H1 (cell line): ENCODE measurements at regions not wholly inside any gene's neighbourhood (a gene's known extent, or its start where the extent isn't known, plus 50 kb on each side); places are given as distances from the start of the nearest gene placed in this dataset.

ENCODE experiments used
- CTCF ChIA-PET: fragments of 300-600 bp; sonication (Branson Sonifier 250); formaldehyde crosslinking; loops from one replicate; lab custom pipeline; 2021; ENCODE audit not compliant: partially characterized antibody; lab: Charles Lee
- POLR2A ChIA-PET: fragments of 300-600 bp; sonication (Branson Sonifier 250); formaldehyde crosslinking; loops from one replicate; lab custom pipeline; 2021; ENCODE audit warnings: inconsistent platforms; ENCODE audit not compliant: partially characterized antibody; lab: Charles Lee
- DNase-seq, 2 experiments: peaks; one replicate each; pipeline versions ENCODE4 v3.0.0 to v3.0.0-alpha.2; 2010 to 2022; ENCODE audit warnings: low spot score in 2 of 2, low read depth in 1 of 2, mixed read lengths in 1 of 2
- FAIRE-seq: peaks from 2 replicates; lab custom pipeline; 2011; peaks lifted over from hg19 to GRCh38; lab: Jason Lieb, UNC
- H2AFZ ChIP-seq: 2 replicates; pipeline ENCODE4 v1.8.1; 2012; ENCODE audit warnings: low read length, inconsistent platforms
- H2AK5ac ChIP-seq: 2 replicates; pipeline ENCODE4 v1.6.1; 2013; ENCODE audit warnings: low read depth, low read length
- H2BK120ac ChIP-seq: replicated peaks from 2 replicates; pipeline ENCODE3; 2013; ENCODE audit warnings: low read depth, low read length, inconsistent platforms
- H2BK12ac ChIP-seq: 2 replicates; pipeline ENCODE4 v1.6.1; 2013; ENCODE audit warnings: low read depth, low read length
- H2BK15ac ChIP-seq: 2 replicates; pipeline ENCODE4 v1.6.1; 2013; ENCODE audit warnings: low read length
- H2BK20ac ChIP-seq: 2 replicates; pipeline ENCODE4 v1.6.1; 2013; ENCODE audit warnings: low read length
- H2BK5ac ChIP-seq: 2 replicates; pipeline ENCODE4 v1.6.1; 2013; ENCODE audit warnings: low read depth, low read length
- H3K14ac ChIP-seq: 2 replicates; pipeline ENCODE4 v1.6.1; 2013; ENCODE audit warnings: inconsistent platforms; ENCODE audit not compliant: insufficient read length
- H3K18ac ChIP-seq: 2 replicates; pipeline ENCODE4 v1.6.1; 2013; ENCODE audit warnings: low read length; ENCODE audit errors: extremely low read depth
- H3K23ac ChIP-seq: 2 replicates; pipeline ENCODE4 v1.6.1; 2013; ENCODE audit warnings: inconsistent platforms; ENCODE audit not compliant: insufficient read length
- H3K23me2 ChIP-seq: 2 replicates; pipeline ENCODE4 v1.6.1; 2013; ENCODE audit warnings: low read depth, low read length
- H3K27ac ChIP-seq: 2 replicates; pipeline ENCODE4 v1.6.1; 2011; ENCODE audit warnings: low read depth, low read length, inconsistent platforms
- H3K27me3 ChIP-seq, 4 experiments: replicated peaks in 1 of 4; 1 replicate in 1 of 4; 2 replicates in 3 of 4; pipeline versions ENCODE4 v1.6.1 to v1.8.1; 2011 to 2013; ENCODE audit warnings: low read length in 3 of 4, mild to moderate bottlenecking in 3 of 4, inconsistent platforms in 2 of 4, mixed read lengths in 2 of 4, moderate library complexity in 1 of 4; ENCODE audit not compliant: control insufficient read depth in 3 of 4, insufficient read depth in 3 of 4; ENCODE audit errors: extremely low read depth in 1 of 4
- H3K36me3 ChIP-seq, 4 experiments: 2 replicates each; pipeline versions ENCODE4 v1.6.1 to v1.8.1; 2011 to 2013; ENCODE audit warnings: mild to moderate bottlenecking in 4 of 4, low read length in 3 of 4, moderate library complexity in 2 of 4, control low read depth in 1 of 4, inconsistent platforms in 1 of 4; ENCODE audit not compliant: insufficient read depth in 4 of 4, control insufficient read depth in 2 of 4
- H3K4ac ChIP-seq: replicated peaks from 2 replicates; pipeline ENCODE3; 2013; ENCODE audit warnings: low read length, low read depth, mixed read lengths, inconsistent platforms; ENCODE audit not compliant: insufficient read length
- H3K4me1 ChIP-seq, 4 experiments: replicated peaks in 1 of 4; 1 replicate in 1 of 4; 2 replicates in 3 of 4; pipeline versions ENCODE4 v1.6.1 to v1.8.1; 2011 to 2013; ENCODE audit warnings: low read length in 3 of 4, inconsistent platforms in 2 of 4, mixed read lengths in 1 of 4; ENCODE audit not compliant: insufficient read depth in 4 of 4, control insufficient read depth in 3 of 4
- H3K4me2 ChIP-seq, 2 experiments: 2 replicates each; pipeline versions ENCODE4 v1.6.1 to v1.8.1; 2011 to 2013; ENCODE audit warnings: low read depth in 2 of 2, low read length in 2 of 2, control low read depth in 1 of 2, inconsistent platforms in 1 of 2, mild to moderate bottlenecking in 1 of 2; ENCODE audit not compliant: insufficient read depth in 1 of 2
- H3K4me3 ChIP-seq, 4 experiments: fragments of 200-600, 300-600 bp in 1 of 4; sonication (generic), shearing (Covaris generic), sonication (Bioruptor Twin) in 1 of 4; 2 replicates each; pipeline versions ENCODE4 v1.5.1 to v1.8.1; 2011 to 2016; ENCODE audit warnings: low read length in 4 of 4, low read depth in 3 of 4, control low read depth in 2 of 4, inconsistent platforms in 2 of 4, mild to moderate bottlenecking in 2 of 4, mixed read lengths in 1 of 4, moderate library complexity in 1 of 4; ENCODE audit not compliant: insufficient read depth in 2 of 4; ENCODE audit errors: extremely low read depth in 1 of 4
- H3K56ac ChIP-seq: replicated peaks from 2 replicates; pipeline ENCODE3; 2013; ENCODE audit warnings: low read depth, mild to moderate bottlenecking, mixed read lengths, low read length, inconsistent platforms; ENCODE audit not compliant: insufficient read length
- H3K79me1 ChIP-seq: 2 replicates; pipeline ENCODE4 v1.6.1; 2013; ENCODE audit warnings: low read depth, low read length, control low read depth
- H3K79me2 ChIP-seq, 2 experiments: 2 replicates each; pipeline versions ENCODE4 v1.6.1 to v1.8.1; 2012 to 2013; ENCODE audit warnings: low read length in 2 of 2, mild to moderate bottlenecking in 2 of 2, inconsistent platforms in 1 of 2; ENCODE audit not compliant: insufficient read depth in 2 of 2, control insufficient read depth in 1 of 2
- H3K9ac ChIP-seq, 4 experiments: replicated peaks in 1 of 4; 1 replicate in 1 of 4; 2 replicates in 3 of 4; pipeline versions ENCODE4 v1.6.1 to v1.8.1; 2011 to 2013; ENCODE audit warnings: low read depth in 3 of 4, low read length in 3 of 4, control low read depth in 2 of 4, mild to moderate bottlenecking in 2 of 4, moderate library complexity in 2 of 4, inconsistent platforms in 1 of 4; ENCODE audit errors: extremely low read depth in 1 of 4
- H3K9me3 ChIP-seq, 2 experiments: 2 replicates each; pipeline versions ENCODE4 v1.6.1 to v1.8.1; 2012 to 2013; ENCODE audit warnings: mild to moderate bottlenecking in 2 of 2, moderate library complexity in 2 of 2, control low read depth in 1 of 2, inconsistent platforms in 1 of 2, low read depth in 1 of 2, low read length in 1 of 2, mixed read lengths in 1 of 2; ENCODE audit not compliant: insufficient read depth in 2 of 2
- H4K20me1 ChIP-seq, 2 experiments: replicated peaks in 1 of 2; 2 replicates each; pipeline versions ENCODE3 to v1.8.1; 2011 to 2013; ENCODE audit warnings: inconsistent platforms in 2 of 2, low read length in 2 of 2, mild to moderate bottlenecking in 1 of 2; ENCODE audit not compliant: insufficient read depth in 2 of 2, control insufficient read depth in 1 of 2
- H4K5ac ChIP-seq: 2 replicates; pipeline ENCODE4 v1.6.1; 2013; ENCODE audit warnings: low read length, low read depth, mixed read lengths, inconsistent platforms; ENCODE audit not compliant: insufficient read length
- H4K8ac ChIP-seq: 2 replicates; pipeline ENCODE4 v1.8.0; 2013; ENCODE audit warnings: mild to moderate bottlenecking, moderate library complexity, low read length, inconsistent platforms; ENCODE audit not compliant: insufficient read depth; ENCODE audit errors: extremely low read depth
- H4K91ac ChIP-seq: replicated peaks from 2 replicates; pipeline ENCODE3; 2013; ENCODE audit warnings: low read length, mixed read lengths, inconsistent platforms; ENCODE audit not compliant: insufficient read length
- SP2 ChIP-seq: IDR thresholded peaks from 2 replicates; pipeline ENCODE4 v1.6.1; 2012; ENCODE audit warnings: mild to moderate bottlenecking, low read length, inconsistent platforms

GRCh38 chr12:58368001-58368400 lies 426.6 kb downstream of the ATP23 start:
- no peak overlapping the region for H2BK5ac ChIP-seq
- no peaks in the 10 kb centered on the region for H3K27me3 ChIP-seq
- H3K4me1 ChIP-seq = no peaks in the 10 kb centered on the region
- no peak overlapping the region for H3K56ac ChIP-seq
- H2AFZ ChIP-seq = no peak overlapping the region
- H3K14ac ChIP-seq = no peak overlapping the region
- H2BK20ac ChIP-seq = no peak overlapping the region
- H4K91ac ChIP-seq = no peak overlapping the region
- H4K20me1 ChIP-seq = no peaks in the 10 kb centered on the region
- POLR2A ChIA-PET = no interaction called here
- no peak overlapping the region for H3K4me2 ChIP-seq
- H3K4ac ChIP-seq = no peak overlapping the region
- no peak overlapping the region for H3K27ac ChIP-seq
- H3K9me3 ChIP-seq = no peaks in the 10 kb centered on the region
- H3K9ac ChIP-seq = no peak overlapping the region
- no peak overlapping the region for H3K23ac ChIP-seq
- no peak overlapping the region for H4K8ac ChIP-seq
- H3K4me3 ChIP-seq = no peak overlapping the region
- no peak for FAIRE-seq
- CTCF ChIA-PET = interaction anchor here (0.6 kb wide), 1 partner anchor 782 kb away, joined by 4 read pairs; no protein-coding TSS in a partner anchor
- no peaks in the 10 kb centered on the region for H3K36me3 ChIP-seq
- no peak overlapping the region for H2BK120ac ChIP-seq
- H4K5ac ChIP-seq = no peak overlapping the region
- H2BK12ac ChIP-seq = no peak overlapping the region
- no peaks in the 10 kb centered on the region for H3K79me1 ChIP-seq
- H3K18ac ChIP-seq = no peak overlapping the region
- TF ChIP-seq SP2 = no peak
- no peak overlapping the region for H2AK5ac ChIP-seq
- H3K23me2 ChIP-seq = no peaks in the 10 kb centered on the region; the same call in 1 of the 2 replicates
- DNase-seq = no peak
- no peaks in the 10 kb centered on the region for H3K79me2 ChIP-seq
- no peak overlapping the region for H2BK15ac ChIP-seq
